ENCODE measurements at regions not wholly inside any gene's neighbourhood (a gene's known extent, or its start where the extent isn't known, plus 50 kb on each side); places are given as distances from the start of the nearest gene placed in this dataset.

GRCh38 chr4:38205261-38205660 lies 245.1 kb downstream of the PTTG2 start:
- H3K9me2 ChIP-seq (ENCODE audit: insufficient read depth), result no peaks in the 10 kb centered on the region
- H3K4me2 ChIP-seq (ENCODE audit: low read length), result no peak overlapping the region
- CTCF ChIA-PET, result no interaction called here
- H3K9ac ChIP-seq (ENCODE audit: low read length), result no peak overlapping the region
- H2AFZ ChIP-seq (ENCODE audit: low read depth, low read length, poor library complexity, severe bottlenecking), result no peak overlapping the region
- no peaks in the 10 kb centered on the region for H3K4me1 ChIP-seq (ENCODE audit: control insufficient read depth in 1 of 2, insufficient read depth in 2 of 2, low read length in 2 of 2)
- H3K36me3 ChIP-seq (ENCODE audit: control insufficient read depth in 1 of 2, insufficient read depth in 2 of 2, low read length in 2 of 2), result no peaks in the 10 kb centered on the region
- no peak for DNase-seq (ENCODE audit: low read depth, low spot score)
- RAD21 ChIA-PET (ENCODE audit: low non-redundant PET in 1 of 2, low total read pairs in 2 of 2, uncharacterized antibody in 2 of 2, unreplicated experiment in 2 of 2), result no interaction called here
- H3K79me2 ChIP-seq (ENCODE audit: insufficient read depth, low read length), result no peaks in the 10 kb centered on the region
- POLR2A ChIA-PET, result no interaction called here
- no peaks in the 10 kb centered on the region for H3K9me3 ChIP-seq (ENCODE audit: control insufficient read depth in 1 of 2, insufficient read depth in 1 of 2, low read depth in 1 of 2, low read length in 2 of 2)
- no peaks in the 10 kb centered on the region for H4K20me1 ChIP-seq (ENCODE audit: insufficient read depth)
- H3K27me3 ChIP-seq (ENCODE audit: insufficient read depth, low read length), result no peaks in the 10 kb centered on the region
- intact Hi-C loops (cut with micrococcal nuclease), result no loop called here
- no peak for TF ChIP-seq JUND (IDR thresholded peaks at IDR 0.05)
- no peak for TF ChIP-seq ZNF274 (IDR thresholded peaks at IDR 0.05; ENCODE audit: low read depth, low read length)
- TF ChIP-seq MAX (IDR thresholded peaks at IDR 0.05), result no peak
- TF ChIP-seq SIN3A (IDR thresholded peaks at IDR 0.05; ENCODE audit: low read depth), result no peak
- TF ChIP-seq CTCF (IDR thresholded peaks at IDR 0.05 in 2 of 3, conservative IDR thresholded peaks at IDR 0.05 in 1 of 3; ENCODE audit: borderline replicate concordance in 1 of 3, insufficient read depth in 1 of 3, low read depth in 2 of 3, low read length in 2 of 3), result no peak
- TF ChIP-seq SRF (IDR thresholded peaks at IDR 0.05; ENCODE audit: low read depth), result no peak
- TF ChIP-seq RAD21 (IDR thresholded peaks at IDR 0.05; ENCODE audit: low read depth), result no peak
- H3K27ac ChIP-seq (ENCODE audit: low read depth, low read length), result no peak overlapping the region
- H3K4me3 ChIP-seq (replicated peaks in 1 of 2; ENCODE audit: low read depth in 1 of 2, low read length in 2 of 2), result no peak overlapping the region
- no TSS peak for BruUV-seq (replicated peaks)
- no peak for ATAC-seq

- intact Hi-C loops (cut with micrococcal nuclease), result no loop called here
- no peak overlapping the region for H3K4me3 ChIP-seq (replicated peaks in 1 of 2; ENCODE audit: low read depth in 1 of 2, low read length in 2 of 2)
- RAD21 ChIA-PET (ENCODE audit: low non-redundant PET in 1 of 2, low total read pairs in 2 of 2, uncharacterized antibody in 2 of 2, unreplicated experiment in 2 of 2), result no interaction called here
- no peaks in the 10 kb centered on the region for H4K20me1 ChIP-seq (ENCODE audit: insufficient read depth)
- no peaks in the 10 kb centered on the region for H3K9me2 ChIP-seq (ENCODE audit: insufficient read depth)
- no peaks in the 10 kb centered on the region for H3K27me3 ChIP-seq (ENCODE audit: insufficient read depth, low read length)
- H3K4me2 ChIP-seq (ENCODE audit: low read length), result no peak overlapping the region
- H3K27ac ChIP-seq (ENCODE audit: low read depth, low read length), result no peak overlapping the region
- H3K9ac ChIP-seq (ENCODE audit: low read length), result no peak overlapping the region
- CTCF ChIA-PET, result no interaction called here
- no peaks in the 10 kb centered on the region for H3K79me2 ChIP-seq (ENCODE audit: insufficient read depth, low read length)
- no peaks in the 10 kb centered on the region for H3K36me3 ChIP-seq (ENCODE audit: control insufficient read depth in 1 of 2, insufficient read depth in 2 of 2, low read length in 2 of 2)
- H2AFZ ChIP-seq (ENCODE audit: low read depth, low read length, poor library complexity, severe bottlenecking), result no peak overlapping the region
- BruUV-seq (replicated peaks), result no TSS peak
- H3K9me3 ChIP-seq (ENCODE audit: control insufficient read depth in 1 of 2, insufficient read depth in 1 of 2, low read depth in 1 of 2, low read length in 2 of 2), result no peaks in the 10 kb centered on the region
- POLR2A ChIA-PET, result no interaction called here
- ATAC-seq (no peak), DNase-seq (ENCODE audit: low read depth, low spot score) (no peak)
- H3K4me1 ChIP-seq (ENCODE audit: control insufficient read depth in 1 of 2, insufficient read depth in 2 of 2, low read length in 2 of 2), result no peaks in the 10 kb centered on the region
- no peak for TF ChIP-seq JUND (IDR thresholded peaks at IDR 0.05)
- no peak for TF ChIP-seq EZH2phosphoT487 (IDR thresholded peaks at IDR 0.05; ENCODE audit: borderline replicate concordance)
- TF ChIP-seq POLR2AphosphoS5 (IDR thresholded peaks at IDR 0.05; ENCODE audit: low read depth, low read length), result no peak
- no peak for TF ChIP-seq FOSL1 (IDR thresholded peaks at IDR 0.05; ENCODE audit: low read depth)
- TF ChIP-seq SRF (IDR thresholded peaks at IDR 0.05; ENCODE audit: low read depth), result no peak
- no peak for TF ChIP-seq RAD21 (IDR thresholded peaks at IDR 0.05; ENCODE audit: low read depth)
- TF ChIP-seq YY1 (IDR thresholded peaks at IDR 0.05; ENCODE audit: extremely low read depth, insufficient replicate concordance, low read depth, low read length), result no peak
- no peak for TF ChIP-seq REST (IDR thresholded peaks at IDR 0.05; ENCODE audit: low read depth)
- TF ChIP-seq CEBPB (IDR thresholded peaks at IDR 0.05; ENCODE audit: low read depth), result no peak
- no peak for TF ChIP-seq ZNF274 (IDR thresholded peaks at IDR 0.05; ENCODE audit: low read depth, low read length)
- no peak for TF ChIP-seq ELF1 (IDR thresholded peaks at IDR 0.05; ENCODE audit: borderline replicate concordance, low read depth)
- TF ChIP-seq ATF3 (IDR thresholded peaks at IDR 0.05), result no peak
- TF ChIP-seq EGR1 (IDR thresholded peaks at IDR 0.05; ENCODE audit: low read depth), result no peak
Observed at GRCh38 chr4:38207110-38207457, 246.9 kb downstream of the PTTG2 start.
